Small intestine (tissue), 7 donors: ENCODE measurements at regions not wholly inside any gene's neighbourhood (a gene's known extent, or its start where the extent isn't known, plus 50 kb on each side); places are given as distances from the start of the nearest gene placed in this dataset.

Experiments used
- DNase-seq, 2 donors: peaks; one replicate each; pipeline versions ENCODE4 v3.0.0 to v3.0.0-alpha.2; 2013
- FAIRE-seq: peaks from 2 replicates; lab custom pipeline; 2012; peaks lifted over from hg19 to GRCh38; lab: Jason Lieb, UNC
- H3K27ac ChIP-seq, 3 donors: one replicate each; pipeline ENCODE4 v1.5.1; 2013; ENCODE audit warnings: low read length in 2 of 3, mild to moderate bottlenecking in 2 of 3, control low read depth in 1 of 3, inconsistent platforms in 1 of 3, low read depth in 1 of 3, moderate library complexity in 1 of 3
- H3K27me3 ChIP-seq, 3 donors: one replicate each; pipeline ENCODE4 v1.6.1; 2013; ENCODE audit warnings: low read length in 3 of 3, inconsistent platforms in 1 of 3; ENCODE audit not compliant: control insufficient read depth in 3 of 3, insufficient read depth in 3 of 3
- H3K36me3 ChIP-seq, 3 donors: one replicate each; pipeline ENCODE4 v1.6.1; 2013; ENCODE audit warnings: low read length in 3 of 3, inconsistent platforms in 1 of 3, low read depth in 1 of 3, mild to moderate bottlenecking in 1 of 3, moderate library complexity in 1 of 3; ENCODE audit not compliant: control insufficient read depth in 3 of 3, insufficient read depth in 2 of 3
- H3K4me1 ChIP-seq, 3 donors: one replicate each; pipeline ENCODE4 v1.6.1; 2013; ENCODE audit warnings: low read length in 2 of 3, inconsistent platforms in 1 of 3, low read depth in 1 of 3, mild to moderate bottlenecking in 1 of 3, moderate library complexity in 1 of 3; ENCODE audit not compliant: control insufficient read depth in 3 of 3, insufficient read depth in 2 of 3
- H3K4me3 ChIP-seq, 3 donors: one replicate each; pipeline ENCODE4 v1.5.1; 2013; ENCODE audit warnings: low read length in 3 of 3, control low read depth in 1 of 3, inconsistent platforms in 1 of 3, low read depth in 1 of 3, mild to moderate bottlenecking in 1 of 3, moderate library complexity in 1 of 3
- H3K9me3 ChIP-seq, 2 donors: one replicate each; pipeline ENCODE4 v1.6.1; 2013; ENCODE audit warnings: low read depth in 1 of 2, low read length in 1 of 2; ENCODE audit not compliant: control insufficient read depth in 2 of 2, insufficient read depth in 1 of 2
- WGBS, 3 donors: extraction: QIAGEN DNeasy Blood & Tissue Kit; methylation state at CpG; one replicate each; pipeline ENCODE4 v1.1.7; 2013; 5-methylcytosine and 5-hydroxymethylcytosine counted together
- donor health status: healthy with polysubstance abuse.
- donor health status: control.
- donor health status: control.
- donor health status: Bipolar disorder and iron deficiency.
- donor health status: healthy.

GRCh38 chr6:79330704-79331103, 96.2 kb upstream of the HMGN3 start:
- Histone ChIP-seq H3K27ac (no peak overlapping the region), H3K4me3 (no peak overlapping the region), H3K9me3 (no peaks in the 10 kb centered on the region), H3K4me1 (no peaks in the 10 kb centered on the region), H3K27me3 (no peaks in the 10 kb centered on the region), H3K36me3 (no peaks in the 10 kb centered on the region)
- 75 to 93% (median 82%) methylated on average over 2 of the region's 2 CpGs for WGBS, 3 donors
- FAIRE-seq (no peak), DNase-seq (no peak)

GRCh38 chr6:79313254-79313653, 78.8 kb upstream of the HMGN3 start:
- Histone ChIP-seq H3K27ac (no peak overlapping the region), H3K36me3 (no peaks in the 10 kb centered on the region), H3K4me1 (no peaks in the 10 kb centered on the region), H3K4me3 (no peak overlapping the region), H3K9me3 (peaks cover 0 to 21% of the 10 kb centered on the region in 2 donors), H3K27me3 (no peaks in the 10 kb centered on the region)
- 79 to 87% (median 87%) methylated on average over 5 of the region's 5 CpGs for WGBS, 3 donors
- DNase-seq, result peak in 1 of 2 donors; percentile 60
- FAIRE-seq, result no peak

GRCh38 chr6:79307321-79308036, 73.0 kb upstream of the HMGN3 start:
- no peaks in the 10 kb centered on the region for H3K27me3 ChIP-seq
- peaks cover 0 to 12% of the 10 kb centered on the region in 2 donors for H3K9me3 ChIP-seq
- no peak overlapping the region for H3K4me3 ChIP-seq
- peak in 1 of 2 donors; percentile 24 for DNase-seq
- no peaks in the 10 kb centered on the region for H3K4me1 ChIP-seq
- H3K27ac ChIP-seq, result no peak overlapping the region
- no peak for FAIRE-seq
- 80 to 86% (median 85%) methylated on average over 7 of the region's 7 CpGs for WGBS, 3 donors
- H3K36me3 ChIP-seq, result no peaks in the 10 kb centered on the region

- no peak overlapping the region for H3K4me3 ChIP-seq
- WGBS, 3 donors, result 66 to 86% (median 80%) methylated on average over 2 of the region's 2 CpGs
Observed at GRCh38 chr6:79305020-79305419, 70.5 kb upstream of the HMGN3 start.

GRCh38 chr6:79302341-79302740, 67.9 kb upstream of the HMGN3 start:
- FAIRE-seq (no peak), DNase-seq (peak in 1 of 2 donors; percentile 13)
- Histone ChIP-seq H3K4me1 (peaks cover 0 to 8% (median 0%) of the 10 kb centered on the region in 3 donors), H3K36me3 (no peaks in the 10 kb centered on the region), H3K27ac (no peak overlapping the region), H3K27me3 (no peaks in the 10 kb centered on the region), H3K9me3 (no peaks in the 10 kb centered on the region), H3K4me3 (no peak overlapping the region)
- 82 to 90% (median 84%) methylated on average over 4 of the region's 4 CpGs for WGBS, 3 donors

More at GRCh38 chr6:79305020-79305419, 70.5 kb upstream of the HMGN3 start:
- DNase-seq, result no peak
- FAIRE-seq, result no peak
- Histone ChIP-seq H3K27me3 (no peaks in the 10 kb centered on the region), H3K27ac (no peak overlapping the region), H3K9me3 (peaks cover 0 to 8% of the 10 kb centered on the region in 2 donors), H3K4me1 (peaks cover 0 to 8% (median 0%) of the 10 kb centered on the region in 3 donors), H3K36me3 (no peaks in the 10 kb centered on the region)

- Histone ChIP-seq H3K4me3 (no peak overlapping the region), H3K27me3 (no peaks in the 10 kb centered on the region), H3K9me3 (no peaks in the 10 kb centered on the region), H3K4me1 (peaks cover 0 to 8% (median 0%) of the 10 kb centered on the region in 3 donors), H3K36me3 (no peaks in the 10 kb centered on the region), H3K27ac (no peak overlapping the region)
- no peak for FAIRE-seq
- peak in 1 of 2 donors; percentile 23 for DNase-seq
Observed at GRCh38 chr6:79301290-79301689, 66.8 kb upstream of the HMGN3 start.

DNA sequence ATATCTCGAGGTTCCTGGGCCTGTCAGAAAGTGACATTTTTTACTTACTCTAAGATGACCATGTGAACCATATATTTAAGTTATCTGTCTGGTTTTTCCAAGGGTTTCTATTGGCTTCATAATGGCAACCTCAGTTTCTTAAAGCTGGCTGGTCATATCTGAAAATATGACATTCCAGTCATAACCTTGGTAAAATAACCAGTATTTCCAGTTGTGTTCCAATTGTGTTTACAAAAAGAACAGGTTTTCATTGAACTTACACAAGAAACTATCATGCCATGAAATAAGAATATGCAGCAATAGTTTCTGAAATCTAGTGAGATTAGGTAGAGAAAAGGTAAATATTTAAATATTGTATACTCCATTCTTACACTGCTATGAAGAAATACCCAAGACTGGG, 61.7 kb upstream of the HMGN3 start:
- 77 to 87% (median 78%) methylated on average over 1 of the region's 1 CpG for WGBS, 3 donors
- DNase-seq (no peak), FAIRE-seq (no peak)
- H3K27me3 ChIP-seq, result no peaks in the 10 kb centered on the region
- H3K4me3 ChIP-seq, result no peak overlapping the region
- no peaks in the 10 kb centered on the region for H3K36me3 ChIP-seq
- no peaks in the 10 kb centered on the region for H3K9me3 ChIP-seq
- no peak overlapping the region for H3K27ac ChIP-seq
- H3K4me1 ChIP-seq, result no peaks in the 10 kb centered on the region
